ENCODE measurements at regions not wholly inside any gene's neighbourhood (a gene's known extent, or its start where the extent isn't known, plus 50 kb on each side); places are given as distances from the start of the nearest gene placed in this dataset.
A peak's percentile ranks its signal among the peaks of the same experiment; 100 is the strongest.

DNA sequence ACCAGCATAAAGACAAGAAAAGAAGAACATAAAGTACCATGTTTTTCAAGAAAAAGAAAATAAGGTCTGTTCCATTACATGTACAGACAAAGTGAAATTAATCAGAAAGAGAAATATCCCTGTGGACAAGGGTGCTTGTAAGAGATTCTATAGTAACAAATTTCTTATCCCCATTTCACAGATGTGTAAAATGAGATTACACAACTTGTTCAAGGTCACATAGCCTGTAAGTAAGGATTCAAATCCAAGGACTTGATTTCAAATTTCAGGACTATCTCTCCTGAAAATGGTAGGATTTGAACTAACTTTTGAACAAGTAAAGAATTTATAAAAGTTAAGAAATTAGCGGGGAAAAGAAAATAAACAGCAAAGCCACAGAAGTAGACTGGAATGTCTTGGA is 248.2 kb upstream of the SLC39A10 start:
- DNase-seq, result no peak

DNA sequence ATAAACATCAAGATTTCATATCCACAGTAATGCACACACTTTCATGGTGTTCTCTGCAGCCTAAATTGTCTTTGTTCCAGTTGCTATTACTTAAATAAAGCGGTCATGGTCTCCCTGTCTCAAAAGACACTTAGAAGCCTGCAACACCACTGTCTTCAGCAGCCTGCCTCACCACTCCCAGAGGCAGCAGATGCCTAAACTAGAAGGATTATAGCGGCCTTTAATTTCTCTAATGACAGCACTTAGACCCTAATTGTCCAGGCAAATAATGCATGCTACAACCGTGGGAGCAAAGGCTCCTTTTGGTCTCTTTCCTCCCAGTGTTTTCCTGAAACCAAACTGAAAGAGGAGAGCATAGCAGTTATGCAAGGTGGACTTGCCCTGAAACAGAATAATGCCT is 248.8 kb upstream of the SLC39A10 start:
- no peak for DNase-seq

DNA sequence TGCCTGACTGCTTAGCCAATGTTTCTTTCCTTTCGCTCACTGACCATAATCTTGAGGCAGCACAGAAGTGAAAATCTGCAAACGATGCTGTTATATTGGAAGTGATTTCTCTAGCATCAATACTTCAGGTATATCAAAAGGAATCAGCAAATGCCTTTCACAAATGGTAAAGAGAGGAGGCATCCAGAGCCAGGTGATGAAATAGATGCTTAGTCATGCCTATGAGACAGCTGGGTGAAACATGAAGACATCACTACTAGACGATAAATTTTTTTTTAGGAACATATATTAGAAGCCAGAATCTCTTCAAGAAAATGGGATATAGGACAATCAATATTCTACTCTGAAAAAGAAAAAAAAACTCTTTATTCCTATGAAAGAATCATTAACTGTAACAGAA is 249.2 kb upstream of the SLC39A10 start:
- DNase-seq, result no peak

DNA sequence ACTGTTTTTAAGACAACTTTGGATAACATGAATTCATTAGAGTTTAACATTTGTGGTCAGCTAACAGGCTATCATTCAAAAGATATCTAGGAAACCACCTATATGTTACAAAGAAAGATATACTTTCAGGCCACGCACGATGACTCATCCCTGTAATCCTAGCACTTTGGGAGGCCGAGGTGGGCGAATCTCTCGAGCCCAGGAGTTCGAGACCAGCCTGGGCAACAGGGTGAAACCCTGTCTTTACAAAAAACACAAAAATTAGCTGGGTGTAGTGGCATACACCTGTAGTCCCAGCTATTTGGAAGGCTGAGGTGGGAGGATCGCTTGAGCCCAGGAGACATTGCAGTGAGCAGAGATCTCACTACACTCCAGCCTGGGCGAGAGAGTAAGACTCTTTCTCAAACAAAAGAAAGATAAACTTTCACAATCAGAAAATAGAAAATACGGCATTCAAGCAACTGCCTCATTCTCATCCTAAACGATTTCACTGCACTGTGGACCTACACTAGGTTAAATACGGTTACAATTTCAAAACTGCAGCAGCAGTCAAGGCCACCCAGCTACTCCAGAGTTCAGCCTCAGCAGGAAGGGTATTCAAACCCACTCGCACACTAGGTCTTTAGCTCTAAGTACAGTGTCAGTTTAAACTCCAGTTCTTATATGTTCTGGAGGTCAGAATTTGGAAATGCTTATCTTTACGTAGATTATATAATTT is 250.0 kb upstream of the SLC39A10 start:
- no peak for DNase-seq

DNA sequence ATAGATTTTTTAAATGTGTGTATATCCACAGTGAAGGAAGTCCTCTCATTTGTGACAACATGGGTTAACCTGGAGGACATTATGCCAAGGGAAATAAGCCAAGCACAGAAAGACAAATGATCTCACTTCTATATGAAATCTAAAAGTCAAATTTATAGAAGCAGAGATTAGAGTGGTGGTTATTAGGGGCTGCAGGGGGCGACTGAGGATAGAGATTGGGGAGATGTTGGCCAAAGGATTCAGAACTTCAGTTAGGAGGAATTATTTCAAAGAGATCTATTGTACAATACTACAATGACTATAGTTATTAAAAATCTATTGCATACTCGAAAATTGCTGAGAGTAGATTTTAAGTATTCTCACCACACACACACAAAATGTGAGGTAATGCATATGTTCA is 252.4 kb upstream of the SLC39A10 start:
- DNase-seq, result peak in 1 of 3 donors; percentile 25

DNA sequence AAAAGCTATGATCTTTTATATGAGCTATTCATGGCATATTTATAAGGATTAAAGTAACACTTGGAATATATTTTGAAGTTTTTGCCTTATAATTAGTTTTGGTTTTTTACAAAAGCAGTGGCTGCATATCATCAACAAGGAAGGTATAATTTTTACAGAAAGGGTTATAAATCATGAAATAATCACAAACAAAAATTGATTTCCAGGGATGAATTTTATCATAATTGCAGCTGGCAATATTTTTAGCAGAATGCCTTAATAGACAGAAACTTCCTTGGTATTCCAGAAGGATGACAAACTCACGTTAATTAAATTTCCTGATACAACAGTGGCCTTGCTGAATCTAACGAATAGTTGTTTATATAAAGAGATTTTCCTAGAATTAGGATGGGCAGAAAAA is 260.5 kb upstream of the SLC39A10 start:
- no peak for DNase-seq

DNA sequence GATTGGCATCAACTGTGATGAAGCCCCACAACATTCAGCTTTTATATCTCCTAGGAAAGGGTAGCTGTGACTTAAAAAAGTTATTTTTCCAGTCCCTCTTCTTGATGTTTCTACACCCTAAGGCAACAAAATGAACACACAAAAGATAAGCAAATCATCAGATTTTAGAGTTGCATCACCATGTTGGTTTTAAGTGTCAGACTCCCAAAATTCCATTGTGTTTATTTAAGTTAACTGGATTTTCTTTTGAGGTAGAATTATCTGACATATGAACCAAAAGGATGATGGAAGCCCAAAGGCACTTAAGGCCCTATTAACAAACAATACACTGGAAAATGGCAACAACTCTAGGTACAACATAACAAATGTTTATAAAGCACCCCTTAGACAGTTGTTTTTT is 261.7 kb upstream of the SLC39A10 start:
- no peak for DNase-seq

DNA sequence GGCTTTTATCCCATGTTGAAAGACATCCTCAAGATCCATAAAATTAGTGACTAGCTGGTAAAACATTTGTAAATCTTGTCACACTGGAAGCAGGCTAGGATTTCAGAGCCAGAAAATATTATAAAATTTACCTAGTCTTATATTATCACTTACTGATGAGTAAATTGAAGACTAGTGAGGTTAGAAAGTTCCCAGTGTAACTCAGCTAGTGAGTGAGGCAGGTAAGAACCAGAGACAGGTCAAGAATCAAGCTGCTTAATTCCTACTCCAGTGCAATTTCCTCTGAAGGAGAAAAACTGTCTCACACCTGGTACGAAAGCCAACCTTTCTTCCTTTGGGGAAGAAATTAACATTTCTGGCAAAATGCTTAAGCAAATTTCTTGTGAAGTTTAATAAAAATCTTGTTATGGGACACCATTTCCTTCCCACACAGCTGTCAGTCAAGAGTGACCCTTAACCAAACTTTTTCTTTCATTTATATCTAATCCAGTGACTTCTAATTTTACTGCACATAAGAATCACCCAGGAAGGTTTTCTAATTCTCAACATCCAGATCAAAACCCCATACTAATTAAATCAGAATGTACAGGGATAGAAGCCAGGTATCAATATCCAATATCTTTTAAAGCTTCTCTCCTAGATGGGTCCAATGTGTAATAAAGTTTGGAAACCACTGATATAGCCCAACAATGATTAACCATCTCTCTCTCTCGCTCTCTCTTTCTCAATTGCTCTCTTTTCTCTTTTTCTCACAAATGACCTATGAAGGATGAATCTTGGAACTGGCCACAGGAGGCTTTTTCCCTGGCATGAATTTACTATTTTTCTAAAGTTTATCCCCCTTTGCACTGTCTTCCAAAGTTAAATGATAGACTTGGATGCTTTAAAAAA is 264.3 kb upstream of the SLC39A10 start:
- DNase-seq, result no peak

DNA sequence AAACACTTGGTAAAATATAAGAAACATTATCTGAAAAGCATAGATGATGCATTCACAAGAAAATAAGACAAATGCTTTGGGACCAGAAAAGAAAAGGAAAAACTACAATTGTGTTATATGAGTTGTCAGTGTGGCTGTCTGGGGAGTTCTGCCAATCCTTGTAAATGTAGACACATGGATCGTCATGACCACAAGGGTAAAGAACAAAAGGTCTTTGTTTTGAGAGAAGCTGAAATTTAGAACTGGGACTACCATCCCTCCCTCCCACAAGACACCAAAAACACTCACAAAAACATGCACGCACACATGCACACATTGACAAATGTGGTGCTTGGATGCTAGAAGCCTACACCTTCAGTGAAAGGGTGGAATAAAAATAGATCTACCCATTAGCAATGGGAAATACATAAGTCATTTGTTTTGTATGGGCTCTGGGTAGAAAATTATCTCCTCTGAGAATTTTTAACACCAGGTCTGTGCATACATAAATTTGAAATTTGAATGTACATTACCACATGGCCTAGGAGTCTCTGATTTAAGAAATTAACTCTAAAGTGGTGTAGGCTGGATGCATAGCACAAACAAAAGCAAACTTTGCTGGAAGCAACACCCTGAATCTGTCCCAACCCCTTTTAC is 266.2 kb upstream of the SLC39A10 start:
- DNase-seq, result no peak

DNA sequence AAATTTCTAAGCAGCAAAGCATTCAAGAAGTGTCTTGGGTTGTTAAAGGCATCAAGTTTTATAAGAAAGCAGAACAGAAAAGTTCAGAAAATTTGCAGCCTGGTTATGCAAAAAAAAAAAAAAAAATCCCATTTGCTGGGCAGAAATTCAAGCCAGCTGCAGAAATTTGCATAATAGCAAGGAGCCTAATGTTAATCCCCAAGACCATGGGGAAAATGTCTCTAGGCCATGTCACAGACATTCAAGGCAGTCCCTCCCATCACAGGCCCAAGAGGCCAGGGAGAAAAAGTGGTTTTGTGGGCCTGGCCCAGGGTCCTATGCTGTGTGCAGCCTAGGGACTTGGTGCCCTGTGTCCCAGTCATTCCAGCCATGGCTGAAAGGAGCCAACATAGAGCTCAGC is 269.0 kb upstream of the SLC39A10 start:
- no peak for DNase-seq

DNA sequence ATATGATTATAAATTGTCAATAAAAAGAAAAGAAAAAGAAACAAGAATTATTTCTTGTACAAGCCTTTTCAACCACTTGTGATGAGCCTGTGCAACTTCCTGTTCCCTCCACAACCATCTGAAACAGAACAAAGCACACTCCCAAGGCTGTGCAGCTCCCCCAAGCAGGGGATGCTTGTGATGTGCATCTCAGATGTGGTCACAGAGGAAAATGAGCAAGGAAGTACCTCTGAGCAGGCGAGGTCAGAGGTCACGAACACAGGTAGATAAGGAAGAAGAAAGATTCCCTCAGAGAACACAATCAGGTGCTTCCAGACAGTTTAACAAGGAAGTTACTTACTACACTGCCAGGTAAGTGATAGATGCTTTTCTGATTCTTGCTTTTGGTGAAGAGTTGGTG is 274.8 kb upstream of the SLC39A10 start:
- DNase-seq, result no peak

DNA sequence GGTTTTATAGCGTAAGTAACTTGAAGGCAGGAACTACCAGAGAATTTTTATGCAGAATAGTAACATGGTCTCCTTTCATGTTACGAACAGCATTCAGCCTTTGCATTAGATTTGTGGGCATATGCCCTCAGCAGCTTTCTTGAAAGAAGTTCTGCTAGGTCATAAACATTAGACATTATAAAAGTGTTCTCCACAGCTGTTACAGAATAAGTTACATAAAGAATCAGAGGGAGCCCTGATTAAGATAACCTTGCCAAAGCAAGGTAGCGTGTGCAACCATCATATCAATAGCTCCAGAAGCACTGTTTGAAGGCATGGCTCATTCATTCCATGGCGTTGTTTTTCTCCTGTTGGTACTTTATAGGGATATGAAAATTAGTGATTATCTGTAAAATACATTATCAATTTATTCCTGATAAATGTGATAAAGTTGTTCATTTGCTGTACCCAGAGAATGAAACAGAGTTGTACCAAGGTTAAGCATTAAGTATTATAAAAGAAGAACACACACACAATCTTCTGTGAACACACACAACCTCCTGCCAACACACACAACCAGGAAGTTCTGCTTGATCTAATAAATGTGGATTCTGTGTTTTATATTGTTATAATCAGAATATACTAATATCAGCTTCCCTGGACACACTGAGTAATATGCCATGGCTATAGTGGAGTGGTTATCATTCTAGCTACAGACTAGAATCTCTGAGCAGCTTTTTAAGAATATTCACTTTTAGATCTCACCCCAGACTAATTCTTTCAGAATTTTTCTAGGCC is 286.7 kb upstream of the SLC39A10 start:
- no peak for DNase-seq

DNA sequence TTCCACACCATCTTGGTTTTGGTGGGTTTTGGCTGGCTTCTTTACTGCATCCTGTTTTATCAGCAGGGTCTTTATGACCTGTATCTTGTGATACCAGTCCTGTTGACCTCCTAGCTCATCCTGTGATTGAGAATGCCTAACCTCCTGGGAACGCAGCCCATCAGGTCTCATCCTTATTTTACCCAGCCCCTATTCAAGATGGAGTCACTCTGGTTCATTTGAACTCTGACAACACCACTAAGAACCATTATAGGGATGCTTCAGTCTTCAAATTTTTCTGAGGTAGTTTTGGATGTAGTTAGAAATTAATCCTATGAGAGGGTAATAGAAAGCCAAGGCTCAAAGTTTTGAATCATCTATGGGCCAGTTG is 287.8 kb upstream of the SLC39A10 start:
- no peak for DNase-seq

DNA sequence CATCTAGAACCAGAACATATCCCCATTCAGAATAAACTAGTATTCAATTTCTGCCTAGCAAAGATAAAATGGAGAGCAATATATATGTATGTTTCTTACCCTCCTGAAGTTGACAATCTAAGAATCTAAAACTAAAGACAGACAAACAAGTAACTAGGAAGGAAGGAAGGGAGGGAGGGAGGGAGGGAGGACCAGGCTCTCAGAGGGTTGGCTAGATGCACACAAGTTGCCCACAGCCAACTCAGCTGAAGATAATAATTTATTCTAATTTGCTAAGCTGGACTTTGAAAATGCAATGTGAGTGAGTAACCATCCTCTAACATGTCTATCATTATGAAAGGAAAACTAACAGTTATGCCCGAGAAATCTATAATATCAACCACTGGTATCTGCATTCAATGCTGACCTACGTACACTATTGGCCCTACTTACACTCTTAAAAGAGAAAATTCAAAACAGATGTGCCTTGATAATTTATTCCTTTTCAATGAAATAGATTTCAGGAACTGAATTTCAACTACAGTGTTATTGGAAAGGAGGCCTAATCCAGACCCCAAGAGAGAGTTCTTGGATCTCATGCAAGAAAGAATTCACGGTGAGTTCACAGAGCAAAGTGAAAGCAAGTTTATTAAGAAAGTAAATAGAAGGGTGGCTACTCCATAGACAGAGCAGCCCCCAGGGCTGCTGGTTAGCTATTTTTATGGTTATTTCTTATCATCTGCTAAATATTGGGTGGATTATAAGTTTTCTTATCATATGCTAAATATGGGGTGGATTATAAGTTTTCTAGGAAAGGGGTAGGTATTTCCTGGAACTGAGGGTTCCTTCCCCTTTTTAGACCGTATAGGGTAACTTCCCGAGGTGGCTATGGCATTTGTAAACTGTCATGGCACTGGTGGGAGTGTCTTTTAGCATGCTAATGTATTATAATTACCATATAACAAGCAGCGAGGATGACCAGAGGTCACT is 288.5 kb upstream of the SLC39A10 start:
- peak; percentile 40 to 80 (median 69) for DNase-seq

DNA sequence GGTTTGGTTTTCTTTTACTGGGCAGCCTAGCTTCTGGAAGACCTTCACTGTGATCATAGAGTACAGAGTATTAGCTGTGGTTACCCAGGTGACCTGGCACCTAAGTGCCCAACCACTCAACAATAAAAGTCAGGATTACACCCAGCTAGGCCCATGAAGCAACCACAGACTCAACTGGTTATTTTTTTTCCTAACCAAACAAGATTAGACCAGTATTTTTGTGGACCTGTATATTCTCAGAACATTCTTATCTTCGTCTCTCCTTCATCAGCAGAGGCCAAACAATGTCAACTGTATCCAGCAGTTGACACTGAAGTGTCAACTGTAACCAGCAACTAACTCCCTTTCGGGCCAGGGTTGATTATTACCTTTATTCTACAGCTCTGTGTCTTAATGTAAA is 289.2 kb upstream of the SLC39A10 start:
- DNase-seq, result no peak

DNA sequence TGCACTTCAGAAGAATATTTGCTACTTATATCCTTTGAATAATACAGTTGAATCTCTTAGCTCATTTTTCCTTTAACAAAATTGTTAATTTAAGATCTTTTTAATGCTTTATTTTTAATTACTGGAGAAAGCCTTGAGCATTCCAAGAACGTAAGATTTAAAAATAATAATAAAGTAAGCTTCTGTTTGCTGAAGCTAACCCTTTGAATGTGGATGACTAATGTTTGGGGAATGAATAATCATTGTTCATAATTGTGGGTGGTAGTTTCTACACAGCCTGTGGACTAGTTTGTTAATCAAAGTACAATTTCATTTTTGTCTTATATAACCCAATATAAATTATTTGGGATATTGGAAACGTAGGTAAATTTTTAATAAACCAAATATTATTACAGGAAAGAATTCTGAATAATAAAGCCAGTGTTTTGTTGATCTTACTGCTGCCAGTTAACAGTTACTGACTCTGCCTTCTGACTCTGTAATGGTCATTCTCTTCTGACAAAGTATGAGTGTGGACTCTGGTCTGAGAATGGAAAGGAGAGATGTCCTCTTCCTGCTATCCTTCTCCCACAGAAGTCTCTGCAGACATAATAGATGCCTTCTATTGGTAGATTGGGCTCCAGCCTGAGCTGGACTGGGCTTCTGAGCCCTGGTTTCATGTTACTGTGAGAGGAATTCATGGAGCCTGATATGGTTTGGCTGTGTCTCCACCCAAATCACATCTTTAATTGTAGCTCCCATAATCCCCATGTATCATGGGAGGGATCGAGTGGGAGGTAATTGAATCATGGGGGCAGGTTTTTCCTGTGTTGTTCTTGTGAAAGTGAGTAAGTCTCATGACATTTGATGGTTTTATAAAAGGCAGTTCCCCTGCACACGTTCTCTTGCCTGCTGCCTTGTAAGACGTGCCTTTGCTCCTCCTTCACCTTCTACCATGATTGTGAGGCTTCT is 292.7 kb upstream of the SLC39A10 start:
- no peak for DNase-seq

DNA sequence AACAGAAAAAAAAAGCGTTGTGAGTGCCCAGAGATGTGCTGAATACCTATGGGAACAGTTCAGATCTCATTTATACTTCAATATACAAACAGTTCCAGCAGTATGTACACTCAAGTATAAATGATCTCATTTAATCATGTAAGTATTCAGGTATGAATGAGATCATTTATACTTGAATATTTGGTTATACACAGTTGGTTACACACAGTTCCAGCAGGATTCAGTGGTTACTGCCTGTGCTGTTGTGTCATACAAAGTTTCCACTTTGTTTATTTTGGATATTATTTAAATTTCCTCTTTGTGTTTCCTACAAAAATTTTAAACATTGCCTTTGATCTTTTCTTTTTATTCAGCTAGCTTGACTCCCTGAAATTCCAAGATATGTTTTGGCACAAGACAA is 293.5 kb upstream of the SLC39A10 start:
- no peak for DNase-seq

DNA sequence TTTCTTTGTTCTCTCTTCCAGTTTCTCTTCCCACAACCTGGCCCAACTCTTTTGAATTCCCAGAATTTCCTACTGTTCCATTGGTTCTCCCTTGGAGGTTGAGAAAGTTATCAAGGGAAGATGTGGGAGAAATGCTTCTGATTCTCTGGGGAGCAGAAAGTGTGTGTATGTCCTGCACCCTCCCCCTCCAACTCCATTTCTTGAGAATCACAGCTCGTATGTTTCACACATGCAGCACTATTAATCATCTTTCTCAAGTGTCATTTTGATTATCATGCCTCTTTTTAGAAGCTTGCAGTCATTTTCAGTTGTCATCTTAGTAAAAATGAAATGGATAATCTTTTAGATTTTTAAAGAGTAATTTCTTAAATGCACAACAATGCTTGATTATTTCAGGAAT is 296.8 kb upstream of the SLC39A10 start:
- DNase-seq, result no peak

DNA sequence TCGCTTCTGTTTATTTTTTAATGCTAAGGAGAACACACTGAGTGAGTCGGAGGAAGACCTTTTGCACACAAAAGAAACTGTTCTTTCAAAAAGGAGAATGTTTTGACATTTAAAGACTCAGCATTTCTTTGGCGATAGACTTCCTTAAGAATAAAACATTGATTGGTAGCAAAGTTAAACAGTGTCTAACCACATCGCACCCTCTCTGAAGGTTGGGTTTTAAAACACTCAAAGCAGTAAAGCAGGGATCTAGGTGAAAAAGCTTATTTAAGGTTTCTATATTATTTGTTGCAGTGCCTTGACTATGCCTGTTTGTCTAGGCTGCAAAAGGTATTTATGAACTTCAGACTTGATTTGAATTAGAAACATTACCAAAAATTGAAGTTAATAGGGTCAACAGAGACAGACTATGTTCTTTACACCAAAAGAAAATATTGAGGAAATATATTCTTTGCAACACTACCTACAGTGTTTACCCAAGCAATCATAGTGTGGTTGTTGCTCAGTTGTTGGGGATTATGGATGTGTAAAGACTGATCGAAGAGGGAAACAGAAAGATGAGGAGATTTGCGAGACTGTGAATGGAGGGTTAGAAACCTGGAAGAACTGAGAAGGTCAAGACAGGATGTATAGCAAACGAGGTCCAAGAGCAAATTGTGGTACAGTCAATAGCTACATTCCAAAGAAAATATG is 297.8 kb upstream of the SLC39A10 start:
- no peak for DNase-seq
